ENCODE measurements at regions not wholly inside any gene's neighbourhood (a gene's known extent, or its start where the extent isn't known, plus 50 kb on each side); places are given as distances from the start of the nearest gene placed in this dataset.

- no peak for DNase-seq
Measured at GRCh38 chr7:22588351-22588750, 88.4 kb upstream of the STEAP1B start.

GRCh38 chr7:22587322-22587721, 87.3 kb upstream of the STEAP1B start:
- DNase-seq: no peak

GRCh38 chr7:22586786-22587140, 86.8 kb upstream of the STEAP1B start:
- no peak for DNase-seq

GRCh38 chr7:22586101-22586785, 86.3 kb upstream of the STEAP1B start:
- DNase-seq: no peak

- DNase-seq: peak in 1 of 56 donors; percentile 10
Measured at GRCh38 chr7:22584179-22584578, 84.2 kb upstream of the STEAP1B start.

- no peak for DNase-seq
Measured at GRCh38 chr7:22582863-22583622, 83.1 kb upstream of the STEAP1B start.

- DNase-seq: no peak
Measured at GRCh38 chr7:22581099-22581498, 81.1 kb upstream of the STEAP1B start.

GRCh38 chr7:22579961-22580360, 80.0 kb upstream of the STEAP1B start:
- no peak for DNase-seq

- DNase-seq: no peak
Measured at GRCh38 chr7:22578007-22578733, 78.2 kb upstream of the STEAP1B start.

- peak in 2 of 56 donors; percentile 14 to 44 for DNase-seq
Measured at GRCh38 chr7:22577470-22578001, 77.5 kb upstream of the STEAP1B start.

- DNase-seq: no peak
Measured at GRCh38 chr7:22576612-22577469, 76.9 kb upstream of the STEAP1B start.

GRCh38 chr7:22574754-22575520, 74.9 kb upstream of the STEAP1B start:
- DNase-seq: no peak

GRCh38 chr7:22572937-22573336, 72.9 kb upstream of the STEAP1B start:
- DNase-seq: no peak

GRCh38 chr7:22572292-22572691, 72.3 kb upstream of the STEAP1B start:
- DNase-seq: no peak

GRCh38 chr7:22571766-22572165, 71.8 kb upstream of the STEAP1B start:
- DNase-seq: peak in 1 of 56 donors; percentile 43

- peak in 4 of 56 donors; percentile 8 to 34 (median 22) for DNase-seq
Measured at GRCh38 chr7:22569586-22570321, 69.8 kb upstream of the STEAP1B start.

- no peak for DNase-seq
Measured at GRCh38 chr7:22566592-22566991, 66.6 kb upstream of the STEAP1B start.

- no peak for DNase-seq
Measured at GRCh38 chr7:22566176-22566575, 66.2 kb upstream of the STEAP1B start.

- peak in 6 of 56 donors; percentile 13 to 37 (median 24) for DNase-seq
Measured at GRCh38 chr7:22565315-22565811, 65.4 kb upstream of the STEAP1B start.
